Dendritic cell treated with granulocyte-macrophage colony-stimulating factor and Interleukin-4, amounts not matched to agents 40 ng/mL and 50 ng/mL, for 4 days (primary cell): ENCODE measurements at regions not wholly inside any gene's neighbourhood (a gene's known extent, or its start where the extent isn't known, plus 50 kb on each side); places are given as distances from the start of the nearest gene placed in this dataset.
"Not testable (repeated sequence)": the region's sequence is repeated elsewhere in the genome, so short reads cannot be mapped to it uniquely, and the experiment has no call there.

Experiments used
- H3K27ac Mint-ChIP-seq: one replicate; pipeline ENCODE4 v1.8.0; 2022; ENCODE audit warnings: mild to moderate bottlenecking, mixed read lengths
- H3K27me3 Mint-ChIP-seq: one replicate; pipeline ENCODE4 v1.8.0; 2022; ENCODE audit warnings: mild to moderate bottlenecking, mixed read lengths
- H3K36me3 Mint-ChIP-seq: one replicate; pipeline ENCODE4 v1.8.0; 2022; ENCODE audit warnings: low read depth, mixed read lengths
- H3K4me1 Mint-ChIP-seq: one replicate; pipeline ENCODE4 v1.8.0; 2022; ENCODE audit warnings: low read depth, mixed read lengths
- H3K4me3 Mint-ChIP-seq: one replicate; pipeline ENCODE4 v1.8.0; 2022; ENCODE audit warnings: mild to moderate bottlenecking, moderate library complexity, mixed read lengths
- H3K9me3 Mint-ChIP-seq: one replicate; pipeline ENCODE4 v1.8.0; 2022; ENCODE audit warnings: mixed read lengths
- intact Hi-C: fragments of 100-400 bp; cut with micrococcal nuclease; formaldehyde crosslinking; loops from one replicate; pipeline ENCODE4 v1.15.0; 2022

GRCh38 chr6:134584847-134585516, 267.1 kb upstream of the SGK1 start:
- peaks cover 3% of the 10 kb centered on the region for H3K27me3 Mint-ChIP-seq
- H3K36me3 Mint-ChIP-seq, result no peaks in the 10 kb centered on the region
- H3K9me3 Mint-ChIP-seq, result no peaks in the 10 kb centered on the region
- no peak overlapping the region for H3K27ac Mint-ChIP-seq
- intact Hi-C loops, result no loop called here
- H3K4me3 Mint-ChIP-seq, result no peak overlapping the region
- no peaks in the 10 kb centered on the region for H3K4me1 Mint-ChIP-seq

- no peak overlapping the region for H3K4me3 Mint-ChIP-seq
- no peak overlapping the region for H3K27ac Mint-ChIP-seq
- H3K9me3 Mint-ChIP-seq, result no peaks in the 10 kb centered on the region
- H3K36me3 Mint-ChIP-seq, result no peaks in the 10 kb centered on the region
- peaks cover 1% of the 10 kb centered on the region for H3K27me3 Mint-ChIP-seq
- H3K4me1 Mint-ChIP-seq, result peaks cover 14% of the 10 kb centered on the region
- intact Hi-C loops, result no loop called here
Observed at GRCh38 chr6:134577998-134578397, 260.1 kb upstream of the SGK1 start.

GRCh38 chr6:134575221-134575620, 257.3 kb upstream of the SGK1 start:
- H3K9me3 Mint-ChIP-seq, result no peaks in the 10 kb centered on the region
- no peak overlapping the region for H3K27ac Mint-ChIP-seq
- no peaks in the 10 kb centered on the region for H3K27me3 Mint-ChIP-seq
- H3K4me1 Mint-ChIP-seq, result peaks cover 17% of the 10 kb centered on the region
- intact Hi-C loops, result no loop called here
- no peak overlapping the region for H3K4me3 Mint-ChIP-seq
- no peaks in the 10 kb centered on the region for H3K36me3 Mint-ChIP-seq

- no peak overlapping the region for H3K27ac Mint-ChIP-seq
- peaks cover 24% of the 10 kb centered on the region for H3K4me1 Mint-ChIP-seq
- H3K9me3 Mint-ChIP-seq, result no peaks in the 10 kb centered on the region
- intact Hi-C loops, result no loop called here
- no peaks in the 10 kb centered on the region for H3K27me3 Mint-ChIP-seq
- no peak overlapping the region for H3K4me3 Mint-ChIP-seq
- no peaks in the 10 kb centered on the region for H3K36me3 Mint-ChIP-seq
Observed at GRCh38 chr6:134574491-134574890, 256.6 kb upstream of the SGK1 start.

GRCh38 chr6:134569996-134570395, 252.1 kb upstream of the SGK1 start:
- peak overlapping the region; percentile 36 for H3K27ac Mint-ChIP-seq
- intact Hi-C loops, result loop anchor here (5.0 kb wide), 1 partner anchor 68 kb away; no protein-coding TSS in a partner anchor
- not testable (repeated sequence) for H3K9me3 Mint-ChIP-seq, H3K36me3 Mint-ChIP-seq, H3K27me3 Mint-ChIP-seq
- peak overlapping the region; percentile 30 for H3K4me3 Mint-ChIP-seq
- peaks cover 20% of the 10 kb centered on the region for H3K4me1 Mint-ChIP-seq

- Mint-ChIP-seq H3K27ac (no peak overlapping the region), H3K4me1 (peaks cover 3% of the 10 kb centered on the region), H3K27me3 (no peaks in the 10 kb centered on the region), H3K36me3 (no peaks in the 10 kb centered on the region), H3K9me3 (peaks cover 8% of the 10 kb centered on the region), H3K4me3 (no peak overlapping the region)
- intact Hi-C loops, result loop anchor here (5.0 kb wide), 1 partner anchor 62 kb away; no protein-coding TSS in a partner anchor
Observed at GRCh38 chr6:134564705-134565104, 246.8 kb upstream of the SGK1 start.

- Mint-ChIP-seq H3K27me3 (no peaks in the 10 kb centered on the region), H3K27ac (no peak overlapping the region), H3K36me3 (no peaks in the 10 kb centered on the region), H3K4me1 (no peaks in the 10 kb centered on the region), H3K4me3 (no peak overlapping the region), H3K9me3 (peaks cover 18% of the 10 kb centered on the region)
- intact Hi-C loops, result no loop called here
Observed at GRCh38 chr6:134560019-134560418, 242.1 kb upstream of the SGK1 start.

- no peak overlapping the region for H3K27ac Mint-ChIP-seq
- H3K9me3 Mint-ChIP-seq, result peaks cover 18% of the 10 kb centered on the region
- intact Hi-C loops, result no loop called here
- H3K27me3 Mint-ChIP-seq, result no peaks in the 10 kb centered on the region
- no peak overlapping the region for H3K4me3 Mint-ChIP-seq
- H3K36me3 Mint-ChIP-seq, result no peaks in the 10 kb centered on the region
- H3K4me1 Mint-ChIP-seq, result no peaks in the 10 kb centered on the region
Observed at GRCh38 chr6:134557509-134557908, 239.6 kb upstream of the SGK1 start.

- intact Hi-C loops, result no loop called here
- Mint-ChIP-seq H3K36me3 (no peaks in the 10 kb centered on the region), H3K4me3 (no peak overlapping the region), H3K27ac (no peak overlapping the region), H3K4me1 (no peaks in the 10 kb centered on the region), H3K27me3 (no peaks in the 10 kb centered on the region), H3K9me3 (peaks cover 18% of the 10 kb centered on the region)
Observed at GRCh38 chr6:134555672-134556071, 237.8 kb upstream of the SGK1 start.

GRCh38 chr6:134553936-134554335, 236.0 kb upstream of the SGK1 start:
- no peak overlapping the region for H3K4me3 Mint-ChIP-seq
- no peaks in the 10 kb centered on the region for H3K36me3 Mint-ChIP-seq
- H3K27ac Mint-ChIP-seq, result no peak overlapping the region
- intact Hi-C loops, result no loop called here
- H3K27me3 Mint-ChIP-seq, result no peaks in the 10 kb centered on the region
- peaks cover 16% of the 10 kb centered on the region for H3K9me3 Mint-ChIP-seq
- H3K4me1 Mint-ChIP-seq, result no peaks in the 10 kb centered on the region

GRCh38 chr6:134551245-134551960, 233.5 kb upstream of the SGK1 start:
- H3K27me3 Mint-ChIP-seq, result no peaks in the 10 kb centered on the region
- no peaks in the 10 kb centered on the region for H3K36me3 Mint-ChIP-seq
- H3K4me1 Mint-ChIP-seq, result no peaks in the 10 kb centered on the region
- no peak overlapping the region for H3K4me3 Mint-ChIP-seq
- H3K27ac Mint-ChIP-seq, result no peak overlapping the region
- peaks cover 8% of the 10 kb centered on the region for H3K9me3 Mint-ChIP-seq
- intact Hi-C loops, result no loop called here

- intact Hi-C loops, result no loop called here
- Mint-ChIP-seq H3K36me3 (no peaks in the 10 kb centered on the region), H3K9me3 (no peaks in the 10 kb centered on the region)
Observed at GRCh38 chr6:134550604-134551003, 232.7 kb upstream of the SGK1 start.

GRCh38 chr6:134549854-134550253, 231.9 kb upstream of the SGK1 start:
- Mint-ChIP-seq H3K4me3 (no peak overlapping the region), H3K9me3 (no peaks in the 10 kb centered on the region), H3K36me3 (no peaks in the 10 kb centered on the region), H3K4me1 (peaks cover 8% of the 10 kb centered on the region), H3K27ac (no peak overlapping the region), H3K27me3 (no peaks in the 10 kb centered on the region)
- intact Hi-C loops, result no loop called here

More at GRCh38 chr6:134550604-134551003, 232.7 kb upstream of the SGK1 start:
- Mint-ChIP-seq H3K27me3 (no peaks in the 10 kb centered on the region), H3K4me3 (no peak overlapping the region), H3K4me1 (peaks cover under 1% of the 10 kb centered on the region), H3K27ac (no peak overlapping the region)

GRCh38 chr6:134546962-134547645, 229.2 kb upstream of the SGK1 start:
- Mint-ChIP-seq H3K9me3 (no peaks in the 10 kb centered on the region), H3K36me3 (no peaks in the 10 kb centered on the region), H3K27me3 (no peaks in the 10 kb centered on the region), H3K4me3 (no peak overlapping the region), H3K27ac (no peak overlapping the region), H3K4me1 (peaks cover 19% of the 10 kb centered on the region)
- intact Hi-C loops, result no loop called here
